HPDE6-E6E7 (cell line): ENCODE measurements at regions not wholly inside any gene's neighbourhood (a gene's known extent, or its start where the extent isn't known, plus 50 kb on each side); places are given as distances from the start of the nearest gene placed in this dataset.

Source experiments
- DNase-seq: peaks from one replicate; pipeline ENCODE4 v3.0.0; 2011; ENCODE audit warnings: missing footprints; ENCODE audit errors: extremely low spot score

DNA sequence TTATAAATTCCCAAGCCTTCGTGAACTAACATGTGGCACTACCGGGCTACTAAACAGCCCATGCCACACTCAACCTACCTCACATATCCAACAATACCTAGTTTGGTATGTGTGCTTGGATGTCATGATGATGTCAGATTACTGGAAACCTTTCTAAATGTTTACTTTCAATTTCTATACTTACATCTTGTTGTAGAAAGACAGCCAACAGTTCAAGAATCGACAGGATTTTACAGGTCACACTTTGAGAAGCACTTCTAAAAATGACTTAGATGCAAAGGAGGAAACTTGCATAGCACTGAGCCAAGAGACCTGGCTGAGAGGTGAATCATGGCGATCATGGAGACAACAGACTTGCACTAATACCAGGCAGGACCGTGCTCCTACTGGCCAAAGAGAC, 209.9 kb downstream of the COL4A1 start:
- no peak for DNase-seq

DNA sequence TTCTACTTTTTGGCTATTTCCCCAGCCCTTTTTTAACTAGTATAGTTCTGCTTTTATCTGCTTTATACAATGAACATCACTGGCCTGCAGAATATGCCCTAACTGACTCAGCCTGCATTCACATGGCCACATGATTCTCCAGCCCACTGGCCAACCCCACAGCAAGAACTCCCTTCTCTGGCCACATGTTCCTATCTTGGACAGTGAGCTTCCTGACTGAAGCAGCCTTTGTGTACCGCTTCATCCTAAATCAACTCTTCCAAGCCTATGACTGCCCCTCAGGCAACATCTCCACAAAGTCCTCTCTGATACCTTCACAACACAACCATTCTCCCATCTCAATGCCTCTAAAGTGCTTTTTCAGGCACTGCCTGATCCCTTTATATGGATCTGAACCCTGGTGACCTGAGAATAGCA, 214.1 kb downstream of the COL4A1 start:
- no peak for DNase-seq

DNA sequence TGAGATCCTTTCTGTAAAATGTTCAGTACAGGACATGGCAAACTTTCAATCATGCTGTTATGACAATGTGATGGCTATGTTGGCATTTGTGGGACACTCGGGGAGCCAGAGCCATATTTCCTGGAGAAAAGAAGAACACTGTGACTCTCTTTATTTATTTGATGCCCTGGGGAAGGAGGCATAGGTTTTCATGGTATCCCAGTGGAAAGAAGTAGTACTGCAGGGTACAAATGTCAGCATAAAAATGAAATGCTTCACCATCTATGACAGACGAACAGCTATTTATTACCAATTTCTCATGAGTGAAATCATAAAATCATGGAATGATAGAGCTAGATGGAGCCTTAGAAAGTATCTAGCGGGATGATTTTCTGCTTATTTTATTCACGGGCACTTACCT, 217.1 kb downstream of the COL4A1 start:
- no peak for DNase-seq

DNA sequence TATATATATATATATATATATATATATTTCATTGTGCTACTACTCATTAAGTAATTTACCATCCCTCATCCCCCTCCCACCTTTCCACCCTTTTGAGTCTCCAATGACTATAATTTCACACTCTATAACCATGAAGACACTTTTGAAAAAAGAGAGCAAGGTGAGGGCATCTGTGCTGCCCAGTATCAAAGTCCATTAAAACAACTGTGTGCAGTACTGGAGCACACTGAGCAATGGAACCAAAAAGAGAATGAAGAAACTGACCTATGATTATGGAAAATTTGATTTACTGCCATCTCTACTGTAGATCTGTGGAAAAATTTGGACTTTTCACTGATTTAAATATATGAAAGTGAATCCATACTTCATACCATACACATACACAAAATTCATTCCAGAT, 217.9 kb downstream of the COL4A1 start:
- no peak for DNase-seq

DNA sequence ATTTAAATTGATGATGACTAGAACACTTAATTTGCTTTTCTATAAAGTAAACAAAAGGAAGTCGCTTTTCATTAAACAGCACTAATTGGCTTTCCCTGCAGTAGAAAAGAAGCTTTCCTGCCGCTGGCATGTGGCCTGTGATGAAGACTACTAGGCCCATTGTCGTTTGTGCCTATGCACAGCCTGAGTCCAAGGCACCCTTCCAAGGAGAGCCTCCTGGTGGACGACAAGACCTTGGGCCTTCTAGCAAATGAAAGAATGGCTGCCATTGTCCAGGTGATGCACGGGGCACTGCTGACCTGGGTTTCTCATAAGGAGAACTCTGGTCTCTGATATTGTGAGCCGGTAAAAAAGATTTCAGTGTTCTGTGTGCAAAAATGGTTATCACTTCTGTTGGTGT, 233.0 kb downstream of the COL4A1 start:
- DNase-seq, result no peak

DNA sequence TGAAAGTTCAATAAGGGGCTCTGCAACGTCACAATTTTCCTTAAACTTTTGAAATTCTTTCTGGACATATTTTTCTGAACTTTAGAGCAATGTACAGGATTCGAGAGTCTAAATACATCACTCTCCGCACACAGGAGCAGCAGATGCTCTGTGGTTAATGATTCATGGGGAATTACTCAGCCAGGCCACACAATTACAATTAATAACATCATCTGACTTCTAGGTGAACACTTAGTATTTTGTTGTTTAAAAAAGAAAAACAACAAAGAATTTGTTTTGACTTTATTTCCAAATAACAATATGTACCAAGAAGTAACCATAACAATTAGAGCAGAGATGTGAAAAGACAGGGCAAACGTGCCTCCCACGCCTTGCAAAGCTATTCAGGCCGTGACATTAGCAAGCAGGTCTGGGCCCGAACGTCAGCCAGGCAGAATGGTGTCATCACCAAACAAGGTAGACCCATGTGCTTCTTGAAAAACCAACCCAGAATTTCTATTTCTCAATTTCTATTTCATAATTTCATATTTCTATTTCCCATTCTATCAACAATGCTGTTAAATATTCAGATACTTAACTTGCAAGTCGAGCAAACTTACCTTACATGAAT, 236.3 kb downstream of the COL4A1 start:
- DNase-seq, result peak; percentile 73

DNA sequence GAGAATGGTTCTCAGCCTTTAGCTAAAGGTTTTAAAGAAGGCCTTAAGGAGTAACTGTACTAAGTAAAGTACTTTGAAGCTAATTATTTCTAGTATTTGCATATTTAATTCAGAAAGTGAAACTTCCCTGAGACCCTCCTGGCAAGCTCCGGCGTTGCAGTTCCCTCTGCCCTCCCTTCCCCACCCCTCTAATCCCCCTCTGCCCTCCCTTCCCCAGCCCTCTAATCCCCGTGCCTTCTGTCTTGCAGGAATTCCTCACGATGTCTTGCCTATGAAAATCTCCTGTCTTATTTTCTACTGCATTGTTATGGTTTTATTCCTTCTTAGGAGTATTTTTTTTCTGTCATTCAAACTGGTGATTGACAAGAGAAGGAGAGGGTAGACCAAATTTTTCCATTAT, 236.9 kb downstream of the COL4A1 start:
- DNase-seq, result no peak

DNA sequence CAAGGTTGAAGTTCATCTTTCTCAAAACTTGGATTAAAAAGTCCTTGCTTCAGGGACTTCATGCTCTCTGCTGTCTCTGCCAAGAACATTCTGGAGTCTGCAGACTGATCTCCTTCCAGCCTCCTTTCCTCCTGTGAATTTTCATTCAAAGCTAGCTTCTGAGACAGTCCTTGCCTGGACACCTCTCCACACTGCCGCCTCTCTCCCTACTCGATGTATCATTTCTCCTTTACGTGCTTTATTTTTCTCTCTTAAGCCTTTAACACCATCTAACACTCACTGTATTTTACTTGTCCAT, 238.8 kb downstream of the COL4A1 start:
- DNase-seq, result no peak

DNA sequence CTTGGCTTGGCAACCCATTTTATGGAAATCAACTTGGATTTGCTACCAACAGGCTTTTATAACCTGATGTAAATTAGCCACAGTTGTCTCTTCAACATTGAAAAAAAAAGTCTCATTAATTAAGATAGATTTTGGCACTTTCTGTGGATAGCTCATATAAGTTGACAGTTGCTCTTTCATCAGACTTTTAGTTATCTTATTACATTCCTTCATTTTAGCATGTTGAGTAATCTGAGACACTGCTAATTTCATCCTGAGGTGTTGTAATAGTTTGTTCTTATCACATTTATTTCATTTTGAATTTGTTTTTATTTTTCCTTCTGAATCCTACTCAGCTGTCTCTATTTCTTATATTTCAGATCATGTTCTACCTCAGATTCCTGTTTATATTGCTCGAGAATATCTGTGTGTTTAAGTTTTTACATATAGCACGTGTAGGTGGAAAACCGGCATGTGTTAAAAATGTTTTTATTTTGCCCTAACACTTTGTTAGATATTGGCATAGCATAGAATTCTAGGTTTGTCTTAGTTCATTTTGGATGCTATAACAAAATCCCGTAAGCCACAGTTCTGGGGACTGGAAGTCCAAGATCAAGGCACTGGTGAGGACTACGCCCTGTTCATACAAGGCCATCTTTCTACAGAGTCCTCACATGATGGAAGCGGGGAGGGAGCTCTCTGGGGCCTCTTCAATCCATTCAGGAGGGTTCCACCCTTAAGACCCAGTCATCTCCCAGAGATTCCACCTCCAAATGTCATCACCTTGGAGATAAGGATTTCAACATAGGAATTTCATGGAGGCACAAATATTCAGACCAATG, 239.4 kb downstream of the COL4A1 start:
- no peak for DNase-seq

DNA sequence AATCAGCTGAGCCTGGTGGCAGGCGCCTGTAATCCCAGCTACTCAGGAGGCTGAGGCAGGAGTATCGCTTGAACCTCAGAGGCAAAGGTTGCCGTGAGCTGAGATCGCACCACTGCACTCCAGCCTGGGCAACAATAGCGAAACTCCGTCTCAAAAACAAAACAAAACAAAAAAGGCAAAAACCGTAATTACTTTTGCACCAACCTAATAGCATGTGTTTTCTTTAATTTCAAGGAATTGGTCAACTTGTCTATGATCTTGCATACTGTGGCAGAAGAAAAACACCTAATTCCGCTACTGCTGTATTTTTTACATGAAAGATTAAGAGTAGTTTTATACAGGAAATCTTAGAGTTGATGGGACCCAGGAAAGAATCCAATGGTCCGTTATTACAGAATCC, 241.2 kb downstream of the COL4A1 start:
- no peak for DNase-seq

DNA sequence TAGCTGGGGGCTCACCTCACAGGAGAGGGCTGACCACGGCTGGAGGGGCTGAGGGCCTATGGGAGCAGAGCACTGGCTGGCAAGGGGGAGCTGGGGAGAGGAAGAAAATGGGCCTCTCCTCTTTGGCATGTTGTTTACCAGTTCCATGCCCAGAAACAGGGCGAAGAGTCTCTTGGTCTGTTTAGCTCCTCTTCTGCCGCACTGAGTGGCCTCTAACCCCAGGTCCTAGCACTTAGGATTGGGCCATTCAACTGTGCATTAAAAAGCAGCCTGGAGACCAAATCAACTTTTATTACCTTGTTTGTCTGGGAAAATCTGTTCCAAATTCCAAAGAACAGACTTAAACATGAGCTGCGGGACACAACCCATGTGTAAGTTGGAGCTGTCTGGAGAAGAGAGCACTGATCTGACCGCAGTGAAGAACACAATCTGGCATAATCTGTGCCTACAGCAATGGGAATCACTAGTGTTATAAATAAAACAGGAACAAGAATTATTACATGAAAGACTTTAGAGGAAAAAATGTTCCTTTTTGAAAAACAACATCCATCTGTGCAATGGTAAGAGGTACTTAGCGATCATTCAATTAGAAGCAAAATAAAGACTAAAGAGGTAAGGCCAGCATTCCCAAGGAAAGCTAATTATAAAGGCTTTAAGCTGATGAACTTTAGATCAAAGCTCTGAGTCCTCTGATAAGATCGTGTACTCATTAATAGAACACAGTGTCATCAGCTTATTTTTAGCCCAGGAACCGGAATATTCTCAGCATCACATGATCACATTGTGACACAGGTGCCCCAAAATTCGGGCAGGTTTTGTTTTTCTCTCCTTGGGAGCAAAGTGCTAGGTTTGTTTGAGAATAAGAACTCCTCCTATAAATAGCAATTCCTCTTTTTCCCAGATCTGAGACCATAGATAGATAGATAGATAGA, 243.2 kb downstream of the COL4A1 start:
- DNase-seq, result no peak

DNA sequence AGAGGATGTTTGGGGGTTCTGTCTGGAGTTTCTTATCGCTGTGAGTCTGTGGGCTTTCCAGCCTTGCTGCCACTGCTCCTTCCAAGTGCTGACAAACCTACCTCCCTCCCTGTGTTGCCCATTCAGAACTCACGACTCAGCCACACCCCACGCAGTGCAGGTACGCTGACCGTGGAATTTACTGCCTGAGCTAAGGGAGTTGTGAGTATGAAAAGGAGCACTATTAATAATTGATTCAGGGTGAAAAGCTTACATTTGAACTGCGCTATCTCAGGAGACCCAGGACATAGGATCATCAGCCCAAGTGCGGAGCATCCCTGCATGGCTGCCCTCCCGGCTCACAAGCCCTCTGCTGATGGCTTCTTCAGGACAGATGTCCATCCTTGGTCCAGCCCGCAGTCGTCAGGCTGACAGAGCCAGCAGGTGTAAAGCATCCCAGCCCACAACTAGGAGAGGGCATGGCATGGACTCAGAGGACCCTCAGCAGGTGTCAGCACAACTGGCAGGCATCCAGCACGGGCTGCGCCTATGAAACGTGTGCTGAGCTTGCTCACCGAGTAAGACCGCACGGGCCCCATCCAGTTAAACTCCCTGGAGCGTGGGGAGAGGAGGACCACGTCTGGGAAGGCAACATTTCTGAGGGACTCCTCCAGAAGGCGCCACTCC, 244.0 kb downstream of the COL4A1 start:
- DNase-seq, result no peak

DNA sequence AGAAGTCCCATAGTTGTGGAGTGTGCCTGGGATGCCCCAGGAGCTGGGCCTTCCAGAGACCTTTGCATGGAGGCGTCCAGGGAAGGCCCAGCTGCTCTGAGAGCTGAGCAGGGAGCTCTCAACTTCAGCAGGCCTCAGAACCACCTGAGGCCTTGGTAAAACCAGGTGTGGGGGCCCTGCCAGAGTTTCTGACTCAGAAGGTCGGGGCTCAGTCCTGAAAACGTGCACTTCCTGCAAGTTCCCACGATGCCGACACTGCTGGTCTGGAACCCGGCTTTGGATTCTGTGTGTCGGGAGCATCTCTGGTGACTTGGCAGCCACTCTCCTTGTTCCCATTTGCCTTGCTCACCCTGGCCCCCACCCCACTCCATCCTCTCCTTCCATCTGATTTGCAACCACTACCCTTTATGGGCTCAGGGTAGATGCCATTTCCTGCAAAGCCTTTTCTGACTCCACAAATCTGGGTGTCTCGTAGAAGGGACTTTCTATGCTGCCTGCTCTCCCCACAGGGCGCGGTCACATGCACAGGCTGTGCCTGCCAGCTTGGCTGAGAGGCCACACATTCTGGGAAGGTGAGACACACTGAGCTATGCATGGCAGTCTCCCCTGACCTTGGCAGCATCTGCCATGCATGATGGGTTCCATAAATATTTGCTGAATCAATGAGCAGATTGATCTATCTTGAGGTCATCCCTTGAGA, 244.7 kb downstream of the COL4A1 start:
- DNase-seq, result no peak

DNA sequence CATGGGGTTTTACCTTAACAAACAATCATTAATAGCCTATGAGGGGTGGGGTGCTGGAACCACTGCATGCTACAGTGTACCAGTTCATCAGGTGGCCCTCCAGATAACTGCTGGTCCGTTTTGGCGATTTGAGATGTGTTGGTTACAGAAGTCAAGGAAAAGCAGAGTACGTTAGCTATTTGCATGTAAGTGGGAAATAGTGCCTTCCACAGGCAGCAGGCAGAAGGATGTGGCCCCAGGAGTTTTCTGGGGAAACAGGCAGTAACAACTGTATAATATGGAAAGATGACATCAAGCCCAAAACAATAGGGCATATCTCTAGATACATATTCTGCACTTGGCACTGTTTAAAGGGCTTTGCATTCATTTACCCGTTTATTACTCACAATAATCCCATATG, 245.7 kb downstream of the COL4A1 start:
- DNase-seq, result no peak

DNA sequence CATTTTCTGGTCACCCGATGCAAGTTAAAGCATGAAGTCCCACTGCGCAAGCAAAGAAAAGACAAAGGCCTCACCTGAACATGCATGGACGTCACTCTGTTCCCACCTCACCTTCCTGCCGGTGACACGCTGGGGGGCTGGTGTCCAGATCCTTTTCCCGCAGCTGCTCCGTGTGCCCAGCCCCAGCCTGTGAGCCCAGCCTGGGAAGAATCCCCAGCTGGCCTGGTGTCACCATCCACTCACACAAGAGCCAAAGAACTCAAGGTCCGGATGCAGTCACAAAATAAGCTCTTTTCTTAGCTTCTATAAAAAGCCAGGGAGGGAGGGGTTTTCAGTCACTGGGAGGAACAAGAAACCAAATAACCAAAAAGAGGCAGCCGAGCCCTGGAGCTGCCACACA, 249.9 kb downstream of the COL4A1 start:
- DNase-seq, result no peak

DNA sequence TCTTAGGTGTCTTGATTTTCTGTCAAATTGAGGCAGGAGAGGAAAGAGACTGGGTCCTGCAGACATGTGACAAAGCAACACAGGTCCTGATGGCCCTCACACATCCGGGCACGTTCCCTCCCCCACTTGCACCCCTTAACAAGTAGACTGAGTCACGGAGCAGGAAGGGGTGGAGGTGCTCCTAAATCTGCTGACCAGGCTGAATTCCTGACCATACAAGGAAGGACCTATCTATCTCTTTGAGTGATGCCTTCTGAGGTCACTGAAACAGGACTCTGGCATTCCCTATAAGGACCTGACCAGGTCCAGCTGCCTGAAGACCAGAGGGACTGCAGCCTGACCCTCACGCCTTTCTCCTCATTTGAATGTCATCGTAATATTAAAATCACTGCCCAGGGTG, 250.3 kb downstream of the COL4A1 start:
- DNase-seq, result no peak

DNA sequence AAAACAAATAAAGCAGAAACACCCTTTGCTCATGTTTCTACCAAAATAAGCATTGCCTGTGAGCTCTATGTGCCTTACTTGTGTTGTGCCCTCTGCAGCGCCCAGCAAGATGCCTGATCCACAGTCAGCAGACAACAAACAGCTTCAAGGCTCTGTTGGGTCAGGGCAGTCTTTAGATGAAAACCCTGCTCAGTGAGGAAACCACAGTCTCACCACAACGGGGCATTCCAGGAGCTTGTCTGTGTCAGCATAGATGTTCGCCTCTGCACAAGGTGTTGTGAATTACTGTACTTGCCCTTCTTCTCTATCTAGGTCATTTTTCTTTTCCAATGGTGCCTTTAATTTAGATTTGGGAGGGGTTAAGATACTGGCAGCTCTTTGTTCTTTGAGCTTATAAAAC, 251.9 kb downstream of the COL4A1 start:
- no peak for DNase-seq

DNA sequence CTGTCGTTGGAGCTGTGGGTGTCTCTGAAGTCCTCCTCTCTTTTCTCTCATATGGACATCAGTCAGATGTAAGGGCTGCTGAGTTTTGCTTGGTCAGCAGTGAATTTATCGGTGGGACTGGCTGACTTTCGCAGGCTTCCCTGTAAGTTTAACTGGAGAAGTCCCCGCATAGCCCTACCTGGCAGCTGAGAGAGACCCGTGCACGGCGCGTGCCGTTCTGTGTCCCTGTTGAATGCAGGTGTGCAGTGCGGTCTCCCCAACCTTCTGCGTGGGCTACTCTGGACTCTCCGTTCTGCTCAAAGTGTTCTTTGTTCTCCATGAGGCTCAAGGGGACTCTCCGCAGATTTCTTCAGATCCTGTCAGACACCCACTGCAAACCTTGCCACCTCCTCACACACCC, 252.9 kb downstream of the COL4A1 start:
- DNase-seq, result no peak

DNA sequence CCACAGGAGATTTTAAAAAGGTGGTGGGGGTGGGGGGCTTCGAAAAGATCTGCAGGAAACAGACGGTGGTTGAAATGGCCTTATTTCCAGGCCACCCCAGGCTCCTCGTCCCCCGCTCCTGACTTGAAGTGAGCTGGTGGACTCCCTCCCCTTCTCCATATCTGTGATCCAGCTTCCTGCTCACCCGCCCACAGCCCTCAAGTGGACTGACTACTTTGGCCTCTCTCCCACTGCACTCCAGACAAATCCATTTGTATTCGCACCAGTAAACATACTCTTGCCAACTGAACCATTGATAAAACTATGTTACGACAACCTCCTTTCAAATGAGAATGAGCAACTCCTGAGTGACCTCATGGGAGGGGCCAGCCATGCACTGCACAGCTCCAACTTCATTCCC, 259.5 kb downstream of the COL4A1 start:
- DNase-seq, result no peak

DNA sequence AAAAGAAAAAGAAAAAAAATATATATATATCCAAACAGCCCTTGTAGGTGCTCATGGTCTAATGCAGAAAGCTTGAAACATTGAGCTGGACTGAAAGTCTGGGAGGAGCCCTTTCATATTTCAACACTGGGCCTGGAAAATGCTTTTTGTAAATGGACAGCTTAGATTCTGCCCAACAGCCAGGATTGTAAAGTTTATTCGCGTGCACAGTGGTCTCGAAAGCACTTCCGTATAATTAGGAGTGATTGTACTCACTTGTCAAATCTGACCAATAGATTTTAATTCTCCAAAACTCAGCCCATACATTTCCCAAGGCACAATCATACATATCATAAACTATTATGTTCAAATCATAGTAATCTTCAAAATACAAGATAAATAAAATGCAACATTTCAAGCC, 260.1 kb downstream of the COL4A1 start:
- DNase-seq, result no peak

DNA sequence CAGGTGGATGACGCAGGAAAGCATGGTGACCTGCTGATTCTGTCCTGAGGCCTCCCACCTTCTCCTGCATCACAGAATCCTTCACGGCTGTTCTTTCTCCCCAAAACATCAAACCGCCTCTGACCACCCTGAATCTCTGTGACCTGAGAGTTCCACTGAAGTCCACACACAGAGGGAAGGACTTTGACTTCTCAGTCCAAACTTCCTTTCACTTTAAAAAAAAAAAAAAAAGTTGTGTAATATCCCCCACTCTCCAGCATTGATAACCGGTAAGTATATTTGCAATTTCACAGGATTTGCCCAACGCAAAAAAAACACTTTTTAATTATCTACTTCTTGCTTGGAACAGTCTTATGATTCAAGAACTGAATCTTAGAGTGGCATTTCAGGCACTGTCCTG, 259.5 kb upstream of the IRS2 start:
- no peak for DNase-seq

DNA sequence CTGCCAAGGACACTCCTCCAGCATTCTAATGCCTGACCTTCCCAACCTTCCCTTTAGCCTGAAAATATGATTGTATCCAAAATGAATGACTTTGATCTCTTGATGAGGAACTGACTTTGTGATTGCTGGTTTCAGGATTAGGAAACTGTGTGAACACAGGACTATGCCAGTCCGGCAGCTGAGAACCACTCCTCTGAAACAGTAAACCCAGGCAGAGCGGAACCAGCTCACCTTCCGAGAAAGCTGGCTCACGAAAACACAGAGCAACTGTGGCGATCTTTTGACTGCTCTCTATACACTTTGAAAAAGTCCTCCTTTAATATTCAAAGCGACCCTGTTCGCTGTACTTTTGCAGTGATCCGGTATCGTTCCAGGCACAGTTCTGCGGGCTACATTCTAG, 258.8 kb upstream of the IRS2 start:
- no peak for DNase-seq
